K562 (cell line): ENCODE measurements at regions not wholly inside any gene's neighbourhood (a gene's known extent, or its start where the extent isn't known, plus 50 kb on each side); places are given as distances from the start of the nearest gene placed in this dataset.

Experiments used
- ATAC-seq: fragments of 200-7000 bp; cut with Tn5 transposase; 3 replicates; pipeline ENCODE4 v1.9.1; 2020; ENCODE audit warnings: moderate library complexity
- BruUV-seq: library from RNA; stranded (reverse); fragments of 400-500 nt; replicated peaks from 2 replicates; lab custom pipeline; 2021; lab: Mats Ljungman, UMichigan
- CTCF ChIA-PET: fragments of 300-600 bp; formaldehyde crosslinking; extraction: SDS; loops from one replicate; lab custom pipeline; 2021; ENCODE audit warnings: low intra/inter-chr PET ratio; lab: Yijun Ruan, JAX
- POLR2A ChIA-PET: fragments of 300-600, 350-650 bp; sonication (Branson Sonifier 250); formaldehyde crosslinking; extraction: SDS; loops from one replicate; lab custom pipeline; 2021; ENCODE audit warnings: antibody characterized with exemption, inconsistent platforms; lab: Yijun Ruan, JAX
- DNase-seq, 4 experiments: peaks; one replicate each; pipeline versions ENCODE4 v3.0.0 to v3.0.0-alpha.2; 2011 to 2018; ENCODE audit warnings: low spot score in 3 of 4, mixed read lengths in 3 of 4; ENCODE audit errors: extremely low read depth in 1 of 4
- FAIRE-seq: peaks from 2 replicates; lab custom pipeline; 2011; peaks lifted over from hg19 to GRCh38; lab: Jason Lieb, UNC
- H2AFZ ChIP-seq: 2 replicates; pipeline ENCODE4 v1.6.0; 2011; ENCODE audit warnings: low read depth, low read length, control low read depth, inconsistent platforms
- H3K27ac ChIP-seq: fragments of 200-600 bp; 3 replicates; pipeline ENCODE4 v1.8.0; 2011; ENCODE audit warnings: low read depth, mild to moderate bottlenecking, control low read depth, inconsistent platforms, low read length, moderate library complexity, mixed read lengths; ENCODE audit errors: extremely low read depth
- H3K27me3 ChIP-seq, 2 experiments: fragments of 300-600 bp in 1 of 2; 2 replicates in 1 of 2; 3 replicates in 1 of 2; pipeline versions ENCODE4 v1.6.0 to v1.8.0; 2011; ENCODE audit warnings: inconsistent platforms in 2 of 2, low read length in 2 of 2, mild to moderate bottlenecking in 1 of 2, mixed read lengths in 1 of 2, moderate library complexity in 1 of 2; ENCODE audit not compliant: control insufficient read depth in 2 of 2, insufficient read depth in 2 of 2
- H3K36me3 ChIP-seq: fragments of 300-600 bp; 3 replicates; pipeline ENCODE4 v1.8.0; 2011; ENCODE audit warnings: mild to moderate bottlenecking, low read length, inconsistent platforms; ENCODE audit not compliant: control insufficient read depth, insufficient read depth
- H3K4me1 ChIP-seq, 2 experiments: fragments of 200-600 bp in 1 of 2; replicated peaks in 1 of 2; 2 replicates in 1 of 2; 3 replicates in 1 of 2; pipeline versions ENCODE4 v1.5.1 to v1.8.0; 2011; ENCODE audit warnings: inconsistent platforms in 2 of 2, low read length in 2 of 2, mild to moderate bottlenecking in 1 of 2, mixed read lengths in 1 of 2, moderate library complexity in 1 of 2; ENCODE audit not compliant: control insufficient read depth in 2 of 2, insufficient read depth in 2 of 2
- H3K4me2 ChIP-seq: 2 replicates; pipeline ENCODE4 v1.6.1; 2011; ENCODE audit warnings: low read length, control low read depth, inconsistent platforms, mixed read lengths; ENCODE audit not compliant: insufficient read depth
- H3K4me3 ChIP-seq: fragments of 200-600 bp; sonication (generic), shearing (Covaris generic); 2 replicates; pipeline ENCODE4 v1.5.1; 2016; ENCODE audit warnings: control low read depth, inconsistent platforms
- H3K79me2 ChIP-seq: fragments of 200-600 bp; 3 replicates; pipeline ENCODE4 v1.8.0; 2011; ENCODE audit warnings: low read length, inconsistent platforms; ENCODE audit not compliant: control insufficient read depth, insufficient read depth
- H3K9ac ChIP-seq, 2 experiments: 2 replicates each; pipeline versions ENCODE4 v1.6.0 to v1.6.1; 2011; ENCODE audit warnings: low read depth in 2 of 2, low read length in 2 of 2, control low read depth in 1 of 2, inconsistent platforms in 1 of 2, mild to moderate bottlenecking in 1 of 2, mixed read lengths in 1 of 2; ENCODE audit not compliant: insufficient read depth in 1 of 2
- H3K9me1 ChIP-seq: one replicate; pipeline ENCODE4 v1.6.0; 2011; ENCODE audit warnings: inconsistent platforms, mild to moderate bottlenecking, low read length, moderate library complexity; ENCODE audit not compliant: control insufficient read depth, insufficient read depth
- H3K9me3 ChIP-seq: replicated peaks from 2 replicates; pipeline ENCODE4 v1.5.1; 2011; ENCODE audit warnings: low read depth, low read length, inconsistent platforms; ENCODE audit not compliant: control insufficient read depth, insufficient read depth
- H4K20me1 ChIP-seq: replicated peaks from 2 replicates; pipeline ENCODE4 v1.6.1; 2011; ENCODE audit warnings: low read length, inconsistent platforms, mixed read lengths; ENCODE audit not compliant: control insufficient read depth, insufficient read depth
- ATF6 ChIP-seq: sonication (generic); formaldehyde crosslinking; IDR thresholded peaks from 2 replicates; pipeline ENCODE4 v1.4.0; 2020; ENCODE audit warnings: mild to moderate bottlenecking, missing genetic modification reagents
- CSDE1 ChIP-seq, 2 experiments: fragments of 450-650 bp; IDR thresholded peaks; 2 replicates each; pipeline ENCODE4 v1.6.1; 2016; ENCODE audit warnings: mild to moderate bottlenecking in 1 of 2
- IRF1 ChIP-seq: sonication (generic); formaldehyde crosslinking; IDR thresholded peaks from 2 replicates; pipeline ENCODE4 v1.8.0; 2022; ENCODE audit warnings: missing genetic modification reagents, mild to moderate bottlenecking, borderline replicate concordance
- KAT7 ChIP-seq: sonication (generic); formaldehyde crosslinking; IDR thresholded peaks from 2 replicates; pipeline ENCODE4 v1.8.0; 2022; ENCODE audit warnings: missing genetic modification reagents, mild to moderate bottlenecking, borderline replicate concordance
- OTX1 ChIP-seq: fragments of 450-650 bp; formaldehyde crosslinking; IDR thresholded peaks from 2 replicates; pipeline ENCODE4 v1.4.0; 2022; ENCODE audit warnings: mild to moderate bottlenecking
- RAD21 ChIP-seq, 2 experiments: fragments of 250-450 bp in 1 of 2; fragments of 450-650 bp in 1 of 2; sonication (Bioruptor Pico) in 1 of 2; formaldehyde crosslinking in 1 of 2; IDR thresholded peaks in 1 of 2; conservative IDR thresholded peaks in 1 of 2; 2 replicates each; pipeline versions ENCODE4 v1.4.0 to v1.8.0; 2020 to 2022; ENCODE audit warnings: mild to moderate bottlenecking in 2 of 2, moderate library complexity in 1 of 2
- STAG1 ChIP-seq: sonication (generic); formaldehyde crosslinking; IDR thresholded peaks from 2 replicates; pipeline ENCODE4 v1.5.0; 2020; ENCODE audit warnings: missing genetic modification reagents, borderline replicate concordance
- XRCC5 ChIP-seq: fragments of 200-400 bp; formaldehyde crosslinking; IDR thresholded peaks from 2 replicates; pipeline ENCODE4 v1.6.1; 2017; ENCODE audit warnings: low read depth, mild to moderate bottlenecking, low read length
- ZNF165 ChIP-seq: fragments of 250-450 bp; sonication (Bioruptor Pico); IDR thresholded peaks from 2 replicates; pipeline ENCODE4 v1.4.0; 2020; ENCODE audit warnings: borderline replicate concordance
- ZNF511 ChIP-seq: sonication (generic); formaldehyde crosslinking; IDR thresholded peaks from 2 replicates; pipeline ENCODE4 v1.8.0; 2022; ENCODE audit warnings: mild to moderate bottlenecking, missing genetic modification reagents
- WGBS: fragments of 100-300 bp; shearing (Covaris generic); methylation state at CpG from one replicate; pipeline ENCODE4 v1.1.6; 2016; ENCODE audit warnings: low coverage, mixed read lengths; ENCODE audit not compliant: insufficient coverage; ENCODE audit errors: missing lambda C conversion rate; 5-methylcytosine and 5-hydroxymethylcytosine counted together
- in situ Hi-C: fragments of 300-500 bp; cut with MboI; formaldehyde crosslinking; loops from 4 replicates; pipeline ENCODE4 v1.15.0; 2018; ENCODE audit warnings: inconsistent platforms, mixed read lengths
- intact Hi-C: fragments of 100-400 bp; cut with micrococcal nuclease; formaldehyde crosslinking; loops from 2 replicates; pipeline ENCODE4 v1.14.2; 2022
- TF ChIP-seq, protein P1 (sequence below): sonication (generic); formaldehyde crosslinking; IDR thresholded peaks from 2 replicates; pipeline ENCODE4 v1.8.1; 2023; ENCODE audit warnings: mild to moderate bottlenecking, missing genetic modification reagents
- TF ChIP-seq, protein P2 (sequence below): fragments of 450-650 bp; IDR thresholded peaks from 2 replicates; pipeline ENCODE4 v1.6.1; 2016; ENCODE audit warnings: mild to moderate bottlenecking

DNA sequence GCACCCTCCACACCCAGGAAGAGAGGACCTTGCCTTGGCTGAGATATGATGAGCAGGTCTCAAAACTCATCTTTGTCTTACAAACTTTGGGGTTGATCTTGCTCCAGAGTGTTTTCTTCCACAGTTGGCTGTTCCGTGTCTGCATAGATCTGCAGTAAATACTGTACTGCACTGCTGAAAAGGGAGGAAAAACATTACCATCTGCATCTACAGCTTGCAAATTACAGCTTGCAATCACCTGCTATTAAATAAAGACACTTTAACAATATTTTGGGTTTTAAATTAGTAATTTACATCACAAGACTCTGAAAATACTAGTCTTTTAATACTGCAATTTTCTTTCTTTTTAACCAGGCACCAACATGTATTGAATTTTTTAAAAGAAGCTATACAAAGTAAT is 499.5 kb downstream of the STIM2 start (continued):
- TF ChIP-seq, protein P1, sequence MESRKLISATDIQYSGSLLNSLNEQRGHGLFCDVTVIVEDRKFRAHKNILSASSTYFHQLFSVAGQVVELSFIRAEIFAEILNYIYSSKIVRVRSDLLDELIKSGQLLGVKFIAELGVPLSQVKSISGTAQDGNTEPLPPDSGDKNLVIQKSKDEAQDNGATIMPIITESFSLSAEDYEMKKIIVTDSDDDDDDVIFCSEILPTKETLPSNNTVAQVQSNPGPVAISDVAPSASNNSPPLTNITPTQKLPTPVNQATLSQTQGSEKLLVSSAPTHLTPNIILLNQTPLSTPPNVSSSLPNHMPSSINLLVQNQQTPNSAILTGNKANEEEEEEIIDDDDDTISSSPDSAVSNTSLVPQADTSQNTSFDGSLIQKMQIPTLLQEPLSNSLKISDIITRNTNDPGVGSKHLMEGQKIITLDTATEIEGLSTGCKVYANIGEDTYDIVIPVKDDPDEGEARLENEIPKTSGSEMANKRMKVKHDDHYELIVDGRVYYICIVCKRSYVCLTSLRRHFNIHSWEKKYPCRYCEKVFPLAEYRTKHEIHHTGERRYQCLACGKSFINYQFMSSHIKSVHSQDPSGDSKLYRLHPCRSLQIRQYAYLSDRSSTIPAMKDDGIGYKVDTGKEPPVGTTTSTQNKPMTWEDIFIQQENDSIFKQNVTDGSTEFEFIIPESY, result no peak
- no peak for TF ChIP-seq ZNF511 (CRISPR knock-in tag)
- TF ChIP-seq KAT7, result no peak

- H3K9me1 ChIP-seq, result no peaks in the 10 kb centered on the region
- no peaks in the 10 kb centered on the region for H3K4me1 ChIP-seq
- intact Hi-C loops, result no loop called here
- no TSS peak for BruUV-seq
- no peaks in the 10 kb centered on the region for H4K20me1 ChIP-seq
- POLR2A ChIA-PET, result no interaction called here
- no peak overlapping the region for H2AFZ ChIP-seq
- H3K79me2 ChIP-seq, result no peaks in the 10 kb centered on the region
- no peak overlapping the region for H3K9ac ChIP-seq
- in situ Hi-C loops, result no loop called here
- H3K27ac ChIP-seq, result no peak overlapping the region
- no peak for ATAC-seq
- no peak overlapping the region for H3K4me3 ChIP-seq
- H3K36me3 ChIP-seq, result no peaks in the 10 kb centered on the region
- no peak for DNase-seq
- H3K27me3 ChIP-seq, result no peaks in the 10 kb centered on the region
- whole genome bisulfite sequencing, result 6% methylated on average over 7 of the region's 7 CpGs
- no peaks in the 10 kb centered on the region for H3K9me3 ChIP-seq
- H3K4me2 ChIP-seq, result no peak overlapping the region
- FAIRE-seq, result no peak
- CTCF ChIA-PET, result no interaction called here
- no peak for TF ChIP-seq IRF1 (CRISPR knock-in tag)
- TF ChIP-seq, protein P2, sequence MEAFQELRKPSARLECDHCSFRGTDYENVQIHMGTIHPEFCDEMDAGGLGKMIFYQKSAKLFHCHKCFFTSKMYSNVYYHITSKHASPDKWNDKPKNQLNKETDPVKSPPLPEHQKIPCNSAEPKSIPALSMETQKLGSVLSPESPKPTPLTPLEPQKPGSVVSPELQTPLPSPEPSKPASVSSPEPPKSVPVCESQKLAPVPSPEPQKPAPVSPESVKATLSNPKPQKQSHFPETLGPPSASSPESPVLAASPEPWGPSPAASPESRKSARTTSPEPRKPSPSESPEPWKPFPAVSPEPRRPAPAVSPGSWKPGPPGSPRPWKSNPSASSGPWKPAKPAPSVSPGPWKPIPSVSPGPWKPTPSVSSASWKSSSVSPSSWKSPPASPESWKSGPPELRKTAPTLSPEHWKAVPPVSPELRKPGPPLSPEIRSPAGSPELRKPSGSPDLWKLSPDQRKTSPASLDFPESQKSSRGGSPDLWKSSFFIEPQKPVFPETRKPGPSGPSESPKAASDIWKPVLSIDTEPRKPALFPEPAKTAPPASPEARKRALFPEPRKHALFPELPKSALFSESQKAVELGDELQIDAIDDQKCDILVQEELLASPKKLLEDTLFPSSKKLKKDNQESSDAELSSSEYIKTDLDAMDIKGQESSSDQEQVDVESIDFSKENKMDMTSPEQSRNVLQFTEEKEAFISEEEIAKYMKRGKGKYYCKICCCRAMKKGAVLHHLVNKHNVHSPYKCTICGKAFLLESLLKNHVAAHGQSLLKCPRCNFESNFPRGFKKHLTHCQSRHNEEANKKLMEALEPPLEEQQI, result no peak
- no peak for TF ChIP-seq ZNF165 (CRISPR knock-in tag)
- TF ChIP-seq RAD21 (CRISPR knock-in tag; conservative IDR thresholded peaks at IDR 0.05 in 1 of 2, IDR thresholded peaks at IDR 0.05 in 1 of 2), result no peak
- no peak for TF ChIP-seq STAG1 (CRISPR knock-in tag)
- no peak for TF ChIP-seq XRCC5
- no peak for TF ChIP-seq ATF6
- no peak for TF ChIP-seq ZNF511 (CRISPR knock-in tag)
- TF ChIP-seq CSDE1 (IDR thresholded peaks at IDR 0.05), result no peak
- TF ChIP-seq OTX1, result no peak
These were observed 500.2 kb downstream of the STIM2 start for GRCh38 chr4:27360790-27361267.
